Sigmoid colon (tissue), 6 donors: ENCODE measurements at regions not wholly inside any gene's neighbourhood (a gene's known extent, or its start where the extent isn't known, plus 50 kb on each side); places are given as distances from the start of the nearest gene placed in this dataset.
"Not testable (repeated sequence)": the region's sequence is repeated elsewhere in the genome, so short reads cannot be mapped to it uniquely, and the experiment has no call there.

Experiments
- DNase-seq: peaks from one replicate; pipeline ENCODE4 v3.0.0-alpha.2; 2019
- H3K27ac ChIP-seq, 4 donors: fragments of 200-600 bp; sonication (generic); one replicate each; pipeline ENCODE4 v1.5.1; 2016 to 2019; ENCODE audit warnings: mild to moderate bottlenecking in 1 of 4
- H3K27me3 ChIP-seq, 3 donors: fragments of 200-600 bp; sonication (generic); one replicate each; pipeline ENCODE4 v1.5.1; 2019; ENCODE audit warnings: mild to moderate bottlenecking in 1 of 3
- H3K36me3 ChIP-seq, 4 donors: fragments of 200-600 bp; sonication (generic); one replicate each; pipeline ENCODE4 v1.5.1; 2016 to 2019
- H3K4me1 ChIP-seq, 4 donors: fragments of 200-600 bp; sonication (generic); one replicate each; pipeline ENCODE4 v1.5.1; 2017 to 2019
- H3K4me3 ChIP-seq, 4 donors: fragments of 200-600 bp; sonication (generic); one replicate each; pipeline ENCODE4 v1.5.1; 2017 to 2019; ENCODE audit warnings: mild to moderate bottlenecking in 2 of 4, moderate library complexity in 1 of 4
- H3K9me3 ChIP-seq, 4 donors: fragments of 200-600 bp in 3 of 4; sonication (generic) in 3 of 4; one replicate each; pipeline versions ENCODE4 v1.5.1 to v1.6.1; 2013 to 2019
- CTCF ChIP-seq, 4 experiments: fragments of 450-650 bp in 3 of 4; fragments of 200-600 bp in 1 of 4; IDR thresholded peaks; one replicate each; pipeline ENCODE4 v1.5.1; 2016 to 2019; ENCODE audit warnings: antibody characterized with exemption in 4 of 4, mild to moderate bottlenecking in 3 of 4, moderate library complexity in 2 of 4
- EP300 ChIP-seq, 4 donors: sonication (generic); formaldehyde crosslinking; IDR thresholded peaks; one replicate each; pipeline ENCODE4 v1.6.1; 2017; ENCODE audit warnings: antibody characterized with exemption in 4 of 4
- POLR2A ChIP-seq, 2 donors: fragments of 450-650 bp; IDR thresholded peaks; one replicate each; pipeline ENCODE4 v1.6.1; 2016; ENCODE audit warnings: antibody characterized with exemption in 2 of 2, mild to moderate bottlenecking in 2 of 2, moderate library complexity in 2 of 2
- POLR2AphosphoS5 ChIP-seq, 4 donors: sonication (generic); formaldehyde crosslinking; IDR thresholded peaks; one replicate each; pipeline ENCODE4 v1.6.1; 2017; ENCODE audit warnings: antibody characterized with exemption in 4 of 4
- WGBS, 2 donors: extraction: QIAGEN DNeasy Blood & Tissue Kit; methylation state at CpG; one replicate each; pipeline ENCODE4 v1.1.7; 2013; 5-methylcytosine and 5-hydroxymethylcytosine counted together
- intact Hi-C: fragments of 100-400 bp; cut with DNase I; formaldehyde crosslinking; loops from one replicate; pipeline ENCODE4 v1.15.1; 2023
- donor health status: healthy with polysubstance abuse.
- donor health status: healthy.

GRCh38 chr7:142582351-142582750 lies 166.9 kb upstream of the PRSS1 start:
- no peak overlapping the region for H3K4me3 ChIP-seq
- no peak for TF ChIP-seq CTCF (IDR thresholded peaks at IDR 0.05)
- no peak for TF ChIP-seq EP300 (IDR thresholded peaks at IDR 0.05)
- no peak for TF ChIP-seq POLR2A (IDR thresholded peaks at IDR 0.05)
- no peak for TF ChIP-seq POLR2AphosphoS5 (IDR thresholded peaks at IDR 0.05)
- WGBS, 2 donors = 97 to 99% methylated on average over 3 of the region's 3 CpGs
- intact Hi-C loops = no loop called here
- H3K4me1 ChIP-seq = no peaks in the 10 kb centered on the region
- H3K9me3 ChIP-seq = no peaks in the 10 kb centered on the region
- H3K27me3 ChIP-seq = no peaks in the 10 kb centered on the region
- DNase-seq = no peak
- no peaks in the 10 kb centered on the region for H3K36me3 ChIP-seq
- no peak overlapping the region for H3K27ac ChIP-seq

- H3K4me1 ChIP-seq = no peaks in the 10 kb centered on the region
- intact Hi-C loops = no loop called here
- H3K9me3 ChIP-seq = no peaks in the 10 kb centered on the region
- H3K27ac ChIP-seq = no peak overlapping the region
- no peak for DNase-seq
- TF ChIP-seq CTCF (IDR thresholded peaks at IDR 0.05) (no peak), POLR2A (IDR thresholded peaks at IDR 0.05) (no peak), POLR2AphosphoS5 (IDR thresholded peaks at IDR 0.05) (no peak), EP300 (IDR thresholded peaks at IDR 0.05) (no peak)
- H3K4me3 ChIP-seq = no peak overlapping the region
- H3K27me3 ChIP-seq = no peaks in the 10 kb centered on the region
- 43 to 78% methylated on average over 4 of the region's 4 CpGs for WGBS, 2 donors
- no peaks in the 10 kb centered on the region for H3K36me3 ChIP-seq
Measured at GRCh38 chr7:142581341-142581740, 167.9 kb upstream of the PRSS1 start.

GRCh38 chr7:142579946-142580345 lies 169.3 kb upstream of the PRSS1 start:
- WGBS, 2 donors = 38 to 76% methylated on average over 1 of the region's 1 CpG
- no peak for DNase-seq
- H3K9me3 ChIP-seq = no peaks in the 10 kb centered on the region
- H3K27me3 ChIP-seq = no peaks in the 10 kb centered on the region
- TF ChIP-seq EP300 (IDR thresholded peaks at IDR 0.05) (no peak), POLR2A (IDR thresholded peaks at IDR 0.05) (no peak), POLR2AphosphoS5 (IDR thresholded peaks at IDR 0.05) (no peak)
- H3K36me3 ChIP-seq = no peaks in the 10 kb centered on the region
- intact Hi-C loops = no loop called here
- no peak overlapping the region for H3K27ac ChIP-seq
- no peaks in the 10 kb centered on the region for H3K4me1 ChIP-seq
- no peak overlapping the region for H3K4me3 ChIP-seq

- H3K27me3 ChIP-seq, intact Hi-C loops, H3K36me3 ChIP-seq, H3K4me3 ChIP-seq, DNase-seq, H3K4me1 ChIP-seq, H3K9me3 ChIP-seq, H3K27ac ChIP-seq: not testable (repeated sequence)
- 93 to 94% methylated on average over 25 of the region's 25 CpGs for WGBS, 2 donors
Measured at GRCh38 chr7:142575351-142575750, 173.9 kb upstream of the PRSS1 start.

GRCh38 chr7:142571581-142571980 lies 177.7 kb upstream of the PRSS1 start:
- no peak for DNase-seq
- no peaks in the 10 kb centered on the region for H3K9me3 ChIP-seq
- no peaks in the 10 kb centered on the region for H3K36me3 ChIP-seq
- TF ChIP-seq POLR2A (IDR thresholded peaks at IDR 0.05) = no peak
- no peak for TF ChIP-seq CTCF (IDR thresholded peaks at IDR 0.05)
- TF ChIP-seq EP300 (IDR thresholded peaks at IDR 0.05) = no peak
- no peak for TF ChIP-seq POLR2AphosphoS5 (IDR thresholded peaks at IDR 0.05)
- H3K4me3 ChIP-seq = no peak overlapping the region
- WGBS, 2 donors = 87 to 90% methylated on average over 3 of the region's 3 CpGs
- H3K4me1 ChIP-seq = no peaks in the 10 kb centered on the region
- no peaks in the 10 kb centered on the region for H3K27me3 ChIP-seq
- intact Hi-C loops = no loop called here
- no peak overlapping the region for H3K27ac ChIP-seq

- 94 to 97% methylated on average over 1 of the region's 1 CpG for WGBS, 2 donors
Measured at GRCh38 chr7:142569851-142570250, 179.4 kb upstream of the PRSS1 start.

More at GRCh38 chr7:142569851-142570250, 179.4 kb upstream of the PRSS1 start:
- H3K36me3 ChIP-seq = no peaks in the 10 kb centered on the region
- TF ChIP-seq POLR2A (IDR thresholded peaks at IDR 0.05) = no peak
- TF ChIP-seq CTCF (IDR thresholded peaks at IDR 0.05) = no peak
- no peak for TF ChIP-seq EP300 (IDR thresholded peaks at IDR 0.05)
- no peak for TF ChIP-seq POLR2AphosphoS5 (IDR thresholded peaks at IDR 0.05)
- H3K27me3 ChIP-seq = no peaks in the 10 kb centered on the region
- no peaks in the 10 kb centered on the region for H3K4me1 ChIP-seq
- no peak overlapping the region for H3K4me3 ChIP-seq
- H3K9me3 ChIP-seq = no peaks in the 10 kb centered on the region
- DNase-seq = no peak
- H3K27ac ChIP-seq = no peak overlapping the region
- intact Hi-C loops = no loop called here
